Breast epithelium (tissue), 4 donors: ENCODE measurements at regions not wholly inside any gene's neighbourhood (a gene's known extent, or its start where the extent isn't known, plus 50 kb on each side); places are given as distances from the start of the nearest gene placed in this dataset.
"Not testable (repeated sequence)": the region's sequence is repeated elsewhere in the genome, so short reads cannot be mapped to it uniquely, and the experiment has no call there.

Experiments used
- DNase-seq, 2 donors: peaks; one replicate each; pipeline ENCODE4 v3.0.0-alpha.2; 2019; ENCODE audit warnings: low spot score in 2 of 2
- H3K27ac ChIP-seq, 2 donors: fragments of 200-600 bp; sonication (generic) in 1 of 2; one replicate each; pipeline ENCODE4 v1.5.1; 2016 to 2019; ENCODE audit warnings: mild to moderate bottlenecking in 1 of 2
- H3K27me3 ChIP-seq, 2 donors: fragments of 200-600 bp; sonication (generic) in 1 of 2; one replicate each; pipeline versions ENCODE4 v1.5.1 to v1.6.0; 2017 to 2019; ENCODE audit warnings: control low read depth in 1 of 2, mild to moderate bottlenecking in 1 of 2
- H3K36me3 ChIP-seq: fragments of 200-600 bp; one replicate; pipeline ENCODE4 v1.5.1; 2019
- H3K4me1 ChIP-seq, 2 donors: fragments of 200-600 bp; sonication (generic); one replicate each; pipeline ENCODE4 v1.5.1; 2016 to 2019; ENCODE audit warnings: control low read depth in 1 of 2
- H3K4me3 ChIP-seq, 3 donors: fragments of 200-600 bp; sonication (generic); 1 replicate in 2 of 3; 2 replicates in 1 of 3; pipeline ENCODE4 v1.5.1; 2016 to 2019; ENCODE audit warnings: mild to moderate bottlenecking in 3 of 3, moderate library complexity in 2 of 3
- H3K9me3 ChIP-seq, 2 donors: fragments of 200-600 bp; sonication (generic) in 1 of 2; one replicate each; pipeline ENCODE4 v1.5.1; 2016 to 2019; ENCODE audit warnings: control low read depth in 1 of 2
- POLR2A ChIP-seq: fragments of 450-650 bp; IDR thresholded peaks from one replicate; pipeline ENCODE4 v1.6.1; 2016; ENCODE audit warnings: antibody characterized with exemption, mild to moderate bottlenecking, moderate library complexity
- POLR2AphosphoS5 ChIP-seq, 3 donors: sonication (generic); formaldehyde crosslinking; IDR thresholded peaks; one replicate each; pipeline ENCODE4 v1.6.1; 2017; ENCODE audit warnings: antibody characterized with exemption in 3 of 3
- intact Hi-C: fragments of 100-400 bp; cut with DNase I; formaldehyde crosslinking; loops from one replicate; pipeline ENCODE4 v1.15.1; 2023; ENCODE audit warnings: low total_unique reads
- TF ChIP-seq, protein P1 (sequence below), 3 donors: fragments of 450-650 bp; IDR thresholded peaks; one replicate each; pipeline ENCODE4 v1.5.1; 2016 to 2017; ENCODE audit warnings: antibody characterized with exemption in 3 of 3, mild to moderate bottlenecking in 3 of 3, moderate library complexity in 3 of 3

DNA sequence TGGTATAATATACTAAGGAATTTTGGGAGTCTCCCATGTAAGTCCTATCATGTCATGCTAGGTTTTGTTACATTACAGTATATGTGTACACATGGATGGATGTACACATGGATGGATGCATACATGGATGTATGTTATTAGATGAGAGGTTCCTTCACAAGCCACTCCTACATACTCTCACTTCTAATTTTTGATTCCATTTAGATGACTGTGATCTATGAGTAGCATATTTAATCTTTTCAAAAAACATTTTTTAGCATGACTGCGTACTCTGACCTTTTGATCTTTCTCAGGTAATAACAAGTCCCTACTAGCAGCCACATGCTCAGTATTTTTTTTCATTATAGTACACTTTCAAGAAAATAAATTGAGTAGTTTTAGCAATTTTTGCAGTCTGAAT is 441.8 kb downstream of the SLITRK1 start:
- Histone ChIP-seq H3K27ac (no peak overlapping the region), H3K9me3 (no peaks in the 10 kb centered on the region), H3K4me3 (no peak overlapping the region), H3K36me3 (no peaks in the 10 kb centered on the region), H3K4me1 (no peaks in the 10 kb centered on the region), H3K27me3 (no peaks in the 10 kb centered on the region)
- DNase-seq: no peak
- TF ChIP-seq, protein P1, sequence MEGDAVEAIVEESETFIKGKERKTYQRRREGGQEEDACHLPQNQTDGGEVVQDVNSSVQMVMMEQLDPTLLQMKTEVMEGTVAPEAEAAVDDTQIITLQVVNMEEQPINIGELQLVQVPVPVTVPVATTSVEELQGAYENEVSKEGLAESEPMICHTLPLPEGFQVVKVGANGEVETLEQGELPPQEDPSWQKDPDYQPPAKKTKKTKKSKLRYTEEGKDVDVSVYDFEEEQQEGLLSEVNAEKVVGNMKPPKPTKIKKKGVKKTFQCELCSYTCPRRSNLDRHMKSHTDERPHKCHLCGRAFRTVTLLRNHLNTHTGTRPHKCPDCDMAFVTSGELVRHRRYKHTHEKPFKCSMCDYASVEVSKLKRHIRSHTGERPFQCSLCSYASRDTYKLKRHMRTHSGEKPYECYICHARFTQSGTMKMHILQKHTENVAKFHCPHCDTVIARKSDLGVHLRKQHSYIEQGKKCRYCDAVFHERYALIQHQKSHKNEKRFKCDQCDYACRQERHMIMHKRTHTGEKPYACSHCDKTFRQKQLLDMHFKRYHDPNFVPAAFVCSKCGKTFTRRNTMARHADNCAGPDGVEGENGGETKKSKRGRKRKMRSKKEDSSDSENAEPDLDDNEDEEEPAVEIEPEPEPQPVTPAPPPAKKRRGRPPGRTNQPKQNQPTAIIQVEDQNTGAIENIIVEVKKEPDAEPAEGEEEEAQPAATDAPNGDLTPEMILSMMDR (IDR thresholded peaks at IDR 0.05): no peak
- no peak for TF ChIP-seq POLR2A
- intact Hi-C loops: no loop called here

DNA sequence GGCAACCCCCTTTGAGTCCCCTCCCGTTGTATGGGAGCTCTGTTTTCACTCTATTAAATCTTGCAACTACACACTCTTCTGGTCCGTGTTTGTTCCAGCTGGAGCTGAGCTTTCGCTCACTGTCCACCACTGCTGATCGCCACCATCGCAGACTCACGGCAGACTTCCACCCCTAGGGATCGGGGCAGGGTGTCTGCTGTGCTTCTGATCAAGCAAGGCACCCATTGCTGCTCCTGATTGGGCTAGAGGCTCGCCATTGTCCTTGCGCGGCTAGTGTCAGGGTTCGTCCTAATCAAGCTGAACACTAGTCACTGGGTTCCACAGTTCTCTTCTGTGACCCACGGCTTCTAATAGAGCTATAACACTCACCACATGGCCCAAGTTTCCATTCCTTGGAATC is 442.8 kb downstream of the SLITRK1 start:
- H3K4me3 ChIP-seq, H3K9me3 ChIP-seq, H3K36me3 ChIP-seq, DNase-seq, H3K27ac ChIP-seq, intact Hi-C loops, H3K27me3 ChIP-seq, H3K4me1 ChIP-seq: not testable (repeated sequence)

DNA sequence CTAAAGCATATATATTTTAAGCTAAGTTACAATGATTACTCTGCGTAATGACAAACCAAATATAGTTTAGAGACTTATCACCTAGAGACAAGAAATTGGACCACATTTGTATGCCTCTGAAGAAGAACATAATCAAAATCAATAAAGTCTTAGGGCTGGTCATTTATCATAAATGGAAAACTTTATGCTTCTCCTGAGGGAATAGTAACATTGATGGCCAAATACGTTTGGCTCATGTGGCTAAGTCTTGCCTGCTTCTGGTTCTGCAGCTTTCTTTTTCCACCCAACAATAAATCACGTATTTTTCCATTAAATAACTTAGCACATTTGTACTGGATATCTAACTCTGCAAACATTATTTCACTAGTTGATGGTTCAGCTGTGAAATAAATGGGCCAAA is 458.4 kb downstream of the SLITRK1 start:
- no peaks in the 10 kb centered on the region for H3K4me1 ChIP-seq
- intact Hi-C loops: no loop called here
- TF ChIP-seq, protein P1 (IDR thresholded peaks at IDR 0.05): no peak
- TF ChIP-seq POLR2A: no peak
- H3K27ac ChIP-seq: no peak overlapping the region
- no peak for DNase-seq
- H3K9me3 ChIP-seq: peaks cover 0 to 14% of the 10 kb centered on the region in 2 donors
- no peaks in the 10 kb centered on the region for H3K36me3 ChIP-seq
- no peaks in the 10 kb centered on the region for H3K27me3 ChIP-seq
- no peak overlapping the region for H3K4me3 ChIP-seq

DNA sequence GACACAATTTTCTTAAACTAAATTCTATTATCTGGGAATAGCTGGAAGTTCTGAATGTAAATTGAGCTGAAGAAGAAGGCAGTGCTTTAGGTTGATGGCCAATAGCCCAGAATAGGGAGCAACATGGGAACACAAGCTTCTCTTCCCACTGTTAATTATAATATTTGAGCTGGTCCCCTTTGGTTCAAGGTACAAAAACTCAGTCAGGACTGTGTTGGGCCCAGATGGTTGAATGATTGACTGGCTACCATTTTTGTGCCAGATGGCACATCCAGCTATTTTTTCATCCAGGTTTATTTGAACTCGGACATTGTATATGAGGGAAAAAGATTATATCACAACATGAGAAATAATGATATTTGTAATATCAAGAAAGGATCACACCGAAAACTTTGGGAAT is 458.9 kb downstream of the SLITRK1 start:
- Histone ChIP-seq H3K9me3 (peaks cover 0 to 14% of the 10 kb centered on the region in 2 donors), H3K4me1 (no peaks in the 10 kb centered on the region), H3K36me3 (no peaks in the 10 kb centered on the region), H3K27ac (no peak overlapping the region), H3K4me3 (no peak overlapping the region), H3K27me3 (no peaks in the 10 kb centered on the region)
- TF ChIP-seq POLR2AphosphoS5 (IDR thresholded peaks at IDR 0.05) (no peak), POLR2A (no peak)
- TF ChIP-seq, protein P1 (IDR thresholded peaks at IDR 0.05): no peak
- no peak for DNase-seq
- intact Hi-C loops: no loop called here

DNA sequence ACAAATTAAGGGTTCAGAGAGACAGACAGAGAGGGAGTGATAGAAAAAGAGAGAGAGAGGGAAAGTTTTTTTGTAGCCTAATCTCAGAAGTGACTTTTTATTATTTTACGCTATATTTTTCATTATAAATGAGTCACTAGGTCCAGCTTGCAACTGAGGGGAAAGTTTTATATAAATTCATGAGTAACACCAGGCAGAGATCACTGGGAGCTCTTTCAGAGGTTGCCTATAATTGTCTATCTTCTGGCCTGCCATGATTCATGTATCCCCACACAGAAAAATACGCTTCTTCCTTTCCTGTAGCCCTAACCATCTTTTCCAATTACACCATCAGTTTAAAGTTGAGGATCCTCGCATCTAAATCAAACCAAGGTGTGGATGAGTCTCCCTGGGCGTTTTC is 467.9 kb downstream of the SLITRK1 start:
- DNase-seq: no peak
- Histone ChIP-seq H3K4me3 (no peak overlapping the region), H3K36me3 (no peaks in the 10 kb centered on the region), H3K4me1 (no peaks in the 10 kb centered on the region), H3K27ac (no peak overlapping the region), H3K9me3 (no peaks in the 10 kb centered on the region), H3K27me3 (no peaks in the 10 kb centered on the region)
- intact Hi-C loops: no loop called here
- TF ChIP-seq POLR2A (no peak), POLR2AphosphoS5 (IDR thresholded peaks at IDR 0.05) (no peak)
- TF ChIP-seq, protein P1 (IDR thresholded peaks at IDR 0.05): no peak

DNA sequence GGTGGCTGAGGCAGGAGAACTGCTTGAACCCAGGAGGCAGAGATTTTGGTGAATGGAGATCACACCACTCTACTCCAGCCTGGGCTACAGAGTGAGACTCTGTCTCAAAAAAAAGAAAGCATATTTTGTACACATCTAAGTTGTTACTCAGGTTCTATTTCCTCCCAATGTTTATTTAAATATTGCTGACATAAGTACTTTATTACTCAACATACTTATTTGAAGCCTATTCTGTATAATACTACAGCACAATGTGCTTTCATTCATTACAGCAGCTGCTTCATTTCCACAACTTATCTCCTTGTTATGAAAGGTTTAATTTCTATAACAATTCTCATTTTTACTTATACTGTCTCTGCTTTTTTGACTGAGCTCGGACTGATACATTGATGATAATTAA is 495.7 kb downstream of the SLITRK1 start:
- no peak for DNase-seq
- intact Hi-C loops: no loop called here
- TF ChIP-seq, protein P1 (IDR thresholded peaks at IDR 0.05): no peak
- TF ChIP-seq POLR2AphosphoS5 (IDR thresholded peaks at IDR 0.05): no peak
- TF ChIP-seq POLR2A: no peak

More for the DNA sequence above, 495.7 kb downstream of the SLITRK1 start:
- Histone ChIP-seq H3K27ac (no peak overlapping the region), H3K27me3 (no peaks in the 10 kb centered on the region), H3K4me1 (no peaks in the 10 kb centered on the region), H3K4me3 (no peak overlapping the region), H3K9me3 (no peaks in the 10 kb centered on the region), H3K36me3 (no peaks in the 10 kb centered on the region)
